Hippocampal formation (tissue), 2 donors: ENCODE measurements at regions not wholly inside any gene's neighbourhood (a gene's known extent, or its start where the extent isn't known, plus 50 kb on each side); places are given as distances from the start of the nearest gene placed in this dataset.
"Not testable (repeated sequence)": the region's sequence is repeated elsewhere in the genome, so short reads cannot be mapped to it uniquely, and the experiment has no call there.

Experiments
- DNase-seq, 2 donors: peaks; one replicate each; lab custom pipeline; 2025; lab: John Stamatoyannopoulos, UW

GRCh38 chr12:34405286-34406227, 383.3 kb downstream of the ALG10 start:
- DNase-seq, result no peak

- no peak for DNase-seq
These were observed 384.1 kb downstream of the ALG10 start for GRCh38 chr12:34406228-34406995.

GRCh38 chr12:34406996-34407300, 384.7 kb downstream of the ALG10 start:
- DNase-seq, result no peak

GRCh38 chr12:34407813-34408212, 385.5 kb downstream of the ALG10 start:
- no peak for DNase-seq

- not testable (repeated sequence) for DNase-seq
These were observed 409.2 kb downstream of the ALG10 start for GRCh38 chr12:34431509-34431908.
